ENCODE measurements at regions not wholly inside any gene's neighbourhood (a gene's known extent, or its start where the extent isn't known, plus 50 kb on each side); places are given as distances from the start of the nearest gene placed in this dataset.

DNA sequence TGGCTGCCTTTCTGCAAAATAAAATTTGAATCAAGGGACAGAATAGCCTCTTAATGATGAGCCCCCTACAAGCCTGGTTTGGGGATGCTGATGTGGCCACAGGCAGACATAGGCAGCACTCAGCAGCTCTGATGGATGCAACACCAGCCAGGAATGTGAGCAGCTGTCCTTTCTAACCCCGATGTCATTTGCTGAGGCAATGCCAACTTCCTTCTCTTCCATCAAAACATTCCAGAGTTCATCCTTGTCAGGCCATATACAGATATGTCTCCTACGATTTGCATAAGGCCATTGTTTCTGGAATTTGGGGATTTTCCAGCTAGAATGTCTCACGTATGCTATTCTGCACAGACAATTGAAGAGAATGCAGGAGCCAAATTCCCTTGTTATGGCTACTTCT is 52.1 kb upstream of the MYOCD start:
- Mint-ChIP-seq H3K9me3 (ENCODE audit: unreplicated experiment) (peaks cover 12% of the 10 kb centered on the region), H3K4me3 (ENCODE audit: unreplicated experiment) (no peak overlapping the region), H3K4me1 (ENCODE audit: insufficient read depth, unreplicated experiment) (no peaks in the 10 kb centered on the region), H3K27ac (ENCODE audit: low read depth, unreplicated experiment) (no peak overlapping the region), H3K36me3 (ENCODE audit: insufficient read depth, unreplicated experiment) (no peaks in the 10 kb centered on the region), H3K27me3 (ENCODE audit: insufficient read depth, unreplicated experiment) (peaks cover 49% of the 10 kb centered on the region)
- ChIA-PET POLR2A (interaction anchor here (0.9 kb wide), 1 partner anchor 13 kb away, joined by 3 read pairs; no protein-coding TSS in a partner anchor), CTCF (no interaction called here)
- intact Hi-C loops (cut with micrococcal nuclease) = no loop called here
- DNase-seq (ENCODE audit: unreplicated experiment) = no peak
- no TSS peak for BruUV-seq (replicated peaks)
- TF ChIP-seq, protein P1, sequence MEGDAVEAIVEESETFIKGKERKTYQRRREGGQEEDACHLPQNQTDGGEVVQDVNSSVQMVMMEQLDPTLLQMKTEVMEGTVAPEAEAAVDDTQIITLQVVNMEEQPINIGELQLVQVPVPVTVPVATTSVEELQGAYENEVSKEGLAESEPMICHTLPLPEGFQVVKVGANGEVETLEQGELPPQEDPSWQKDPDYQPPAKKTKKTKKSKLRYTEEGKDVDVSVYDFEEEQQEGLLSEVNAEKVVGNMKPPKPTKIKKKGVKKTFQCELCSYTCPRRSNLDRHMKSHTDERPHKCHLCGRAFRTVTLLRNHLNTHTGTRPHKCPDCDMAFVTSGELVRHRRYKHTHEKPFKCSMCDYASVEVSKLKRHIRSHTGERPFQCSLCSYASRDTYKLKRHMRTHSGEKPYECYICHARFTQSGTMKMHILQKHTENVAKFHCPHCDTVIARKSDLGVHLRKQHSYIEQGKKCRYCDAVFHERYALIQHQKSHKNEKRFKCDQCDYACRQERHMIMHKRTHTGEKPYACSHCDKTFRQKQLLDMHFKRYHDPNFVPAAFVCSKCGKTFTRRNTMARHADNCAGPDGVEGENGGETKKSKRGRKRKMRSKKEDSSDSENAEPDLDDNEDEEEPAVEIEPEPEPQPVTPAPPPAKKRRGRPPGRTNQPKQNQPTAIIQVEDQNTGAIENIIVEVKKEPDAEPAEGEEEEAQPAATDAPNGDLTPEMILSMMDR (IDR thresholded peaks at IDR 0.05; ENCODE audit: unreplicated experiment) = no peak

Measured in MCF 10A (cell line).